Liver (tissue), 2 donors: ENCODE measurements at regions not wholly inside any gene's neighbourhood (a gene's known extent, or its start where the extent isn't known, plus 50 kb on each side); places are given as distances from the start of the nearest gene placed in this dataset.

Source experiments
- CTCF ChIP-seq: fragments of 150-350 bp; IDR thresholded peaks from 2 replicates; pipeline ENCODE4 v1.5.1; 2017; ENCODE audit warnings: improper control_type of control experiment, low read depth, low read length; ENCODE audit not compliant: missing input control
- TF ChIP-seq, protein P1 (sequence below): IDR thresholded peaks from 2 replicates; pipeline ENCODE4 v1.6.1; 2016; ENCODE audit warnings: antibody characterized with exemption
- donor health status: healthy.

DNA sequence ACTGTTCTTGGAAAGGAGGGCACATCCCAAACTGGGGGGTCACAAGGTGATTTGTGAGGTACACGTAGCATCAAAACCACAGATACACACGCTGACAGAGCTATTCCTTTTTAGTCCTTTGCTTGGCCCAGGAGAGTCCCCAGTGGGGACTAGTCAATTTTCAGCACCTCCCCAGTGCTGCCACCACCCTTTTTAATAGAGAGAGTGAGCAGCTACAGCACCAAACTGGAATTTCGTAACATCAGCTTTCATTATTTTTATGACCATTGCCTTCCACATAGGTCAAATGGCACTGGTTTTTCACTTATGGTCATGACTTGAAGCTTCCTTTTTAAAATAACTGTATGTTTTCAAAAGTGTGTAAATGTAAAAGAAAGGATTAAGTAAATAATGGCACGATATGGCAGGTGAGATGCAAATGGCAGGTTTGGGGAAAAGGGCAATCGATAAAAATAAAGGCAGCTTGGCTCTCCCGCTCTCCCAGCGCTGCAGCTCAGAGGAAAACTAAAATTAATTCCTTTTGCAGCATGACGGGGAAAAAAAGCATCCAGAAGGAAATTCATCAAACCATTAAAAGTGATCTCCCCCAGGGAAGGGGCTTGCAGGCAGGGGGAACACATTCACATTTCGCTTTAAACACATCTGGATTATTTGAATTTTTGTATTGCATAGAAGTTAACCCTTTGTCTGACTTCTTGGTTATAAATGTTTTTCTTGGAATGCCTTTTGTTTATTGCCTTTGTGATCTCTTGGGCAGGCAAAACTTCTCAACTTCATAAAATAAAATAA is 95.2 kb downstream of the ANKRD60 start:
- TF ChIP-seq CTCF = no peak
- TF ChIP-seq, protein P1, sequence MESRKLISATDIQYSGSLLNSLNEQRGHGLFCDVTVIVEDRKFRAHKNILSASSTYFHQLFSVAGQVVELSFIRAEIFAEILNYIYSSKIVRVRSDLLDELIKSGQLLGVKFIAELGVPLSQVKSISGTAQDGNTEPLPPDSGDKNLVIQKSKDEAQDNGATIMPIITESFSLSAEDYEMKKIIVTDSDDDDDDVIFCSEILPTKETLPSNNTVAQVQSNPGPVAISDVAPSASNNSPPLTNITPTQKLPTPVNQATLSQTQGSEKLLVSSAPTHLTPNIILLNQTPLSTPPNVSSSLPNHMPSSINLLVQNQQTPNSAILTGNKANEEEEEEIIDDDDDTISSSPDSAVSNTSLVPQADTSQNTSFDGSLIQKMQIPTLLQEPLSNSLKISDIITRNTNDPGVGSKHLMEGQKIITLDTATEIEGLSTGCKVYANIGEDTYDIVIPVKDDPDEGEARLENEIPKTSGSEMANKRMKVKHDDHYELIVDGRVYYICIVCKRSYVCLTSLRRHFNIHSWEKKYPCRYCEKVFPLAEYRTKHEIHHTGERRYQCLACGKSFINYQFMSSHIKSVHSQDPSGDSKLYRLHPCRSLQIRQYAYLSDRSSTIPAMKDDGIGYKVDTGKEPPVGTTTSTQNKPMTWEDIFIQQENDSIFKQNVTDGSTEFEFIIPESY = no peak
